ENCODE measurements at regions not wholly inside any gene's neighbourhood (a gene's known extent, or its start where the extent isn't known, plus 50 kb on each side); places are given as distances from the start of the nearest gene placed in this dataset.

GRCh38 chr4:128481752-128482480 lies 194.3 kb upstream of the PGRMC2 start:
- intact Hi-C loops (cut with micrococcal nuclease) = no loop called here
- ATAC-seq (ENCODE audit: low read depth) (no peak), DNase-seq (no peak)
- Mint-ChIP-seq H3K27ac (no peak overlapping the region), H3K27me3 (peaks cover 3% of the 10 kb centered on the region), H3K9me3 (ENCODE audit: insufficient read depth) (no peaks in the 10 kb centered on the region), H3K4me1 (no peaks in the 10 kb centered on the region), H3K4me3 (no peak overlapping the region)
- no peaks in the 10 kb centered on the region for H4K20me1 ChIP-seq (ENCODE audit: control insufficient read depth, insufficient read depth, low read length, poor library complexity, severe bottlenecking)
- H3K79me2 ChIP-seq (ENCODE audit: control insufficient read depth, insufficient read depth, low read length) = no peaks in the 10 kb centered on the region
- no CpG with 5 or more reads among the region's 1 CpG for WGBS (ENCODE audit: insufficient coverage)
- no peak overlapping the region for H2AFZ ChIP-seq (ENCODE audit: insufficient read depth, low read depth, low read length, poor library complexity, severe bottlenecking)
- no peak overlapping the region for H3K4me2 ChIP-seq (replicated peaks; ENCODE audit: low read depth, low read length, poor library complexity, severe bottlenecking)
- H3K4me1 ChIP-seq (ENCODE audit: control insufficient read depth in 2 of 2, insufficient read depth in 2 of 2, low read length in 2 of 2) = no peaks in the 10 kb centered on the region
- no peak overlapping the region for H3K9ac ChIP-seq (ENCODE audit: low read length)
- TF ChIP-seq CTCF (IDR thresholded peaks at IDR 0.05) (no peak), EZH2 (IDR thresholded peaks at IDR 0.05; ENCODE audit: borderline replicate concordance, insufficient read depth, low read depth, low read length, poor library complexity, severe bottlenecking) (no peak)
- H3K9me3 ChIP-seq (ENCODE audit: control extremely low read depth in 1 of 3, control insufficient read depth in 2 of 3, insufficient read depth in 1 of 3, low read length in 2 of 3) = no peaks in the 10 kb centered on the region
- H3K27me3 ChIP-seq (replicated peaks in 1 of 4; ENCODE audit: control extremely low read depth in 1 of 4, control insufficient read depth in 3 of 4, insufficient read depth in 4 of 4, low read length in 3 of 4) = no peaks in the 10 kb centered on the region
- no peak overlapping the region for H3K4me3 ChIP-seq (ENCODE audit: control extremely low read depth in 1 of 5, extremely low read depth in 1 of 5, insufficient read depth in 1 of 5, low read depth in 2 of 5, low read length in 4 of 5)
- H3K36me3 ChIP-seq (replicated peaks in 1 of 2; ENCODE audit: control extremely low read depth in 1 of 2, control insufficient read depth in 1 of 2, extremely low read depth in 1 of 2, insufficient read depth in 2 of 2, low read length in 1 of 2) = no peaks in the 10 kb centered on the region
- ChIA-PET POLR2A (no interaction called here), CTCF (no interaction called here)
- no peak overlapping the region for H3K27ac ChIP-seq (ENCODE audit: low read length in 2 of 2)

GRCh38 chr4:128480945-128481344 lies 193.3 kb upstream of the PGRMC2 start:
- ChIA-PET CTCF (no interaction called here), POLR2A (no interaction called here)
- intact Hi-C loops (cut with micrococcal nuclease) = no loop called here
- no peaks in the 10 kb centered on the region for H3K4me1 ChIP-seq (ENCODE audit: control insufficient read depth in 2 of 2, insufficient read depth in 2 of 2, low read length in 2 of 2)
- H3K27me3 ChIP-seq (replicated peaks in 1 of 4; ENCODE audit: control extremely low read depth in 1 of 4, control insufficient read depth in 3 of 4, insufficient read depth in 4 of 4, low read length in 3 of 4) = no peaks in the 10 kb centered on the region
- H3K4me3 Mint-ChIP-seq = no peak overlapping the region
- no peaks in the 10 kb centered on the region for H3K9me3 Mint-ChIP-seq (ENCODE audit: insufficient read depth)
- H3K4me3 ChIP-seq (ENCODE audit: control extremely low read depth in 1 of 5, extremely low read depth in 1 of 5, insufficient read depth in 1 of 5, low read depth in 2 of 5, low read length in 4 of 5) = no peak overlapping the region
- no peak overlapping the region for H3K27ac ChIP-seq (ENCODE audit: low read length in 2 of 2)
- no peaks in the 10 kb centered on the region for H3K4me1 Mint-ChIP-seq
- H3K9ac ChIP-seq (ENCODE audit: low read length) = no peak overlapping the region
- no CpG with 5 or more reads among the region's 1 CpG for WGBS (ENCODE audit: insufficient coverage)
- no peaks in the 10 kb centered on the region for H3K79me2 ChIP-seq (ENCODE audit: control insufficient read depth, insufficient read depth, low read length)
- ATAC-seq (ENCODE audit: low read depth) (no peak), DNase-seq (no peak)
- no peaks in the 10 kb centered on the region for H3K9me3 ChIP-seq (ENCODE audit: control extremely low read depth in 1 of 3, control insufficient read depth in 2 of 3, insufficient read depth in 1 of 3, low read length in 2 of 3)
- TF ChIP-seq CTCF (IDR thresholded peaks at IDR 0.05) = no peak
- no peak overlapping the region for H3K27ac Mint-ChIP-seq
- no peak overlapping the region for H3K4me2 ChIP-seq (replicated peaks; ENCODE audit: low read depth, low read length, poor library complexity, severe bottlenecking)
- H2AFZ ChIP-seq (ENCODE audit: insufficient read depth, low read depth, low read length, poor library complexity, severe bottlenecking) = no peak overlapping the region
- no peaks in the 10 kb centered on the region for H3K36me3 ChIP-seq (replicated peaks in 1 of 2; ENCODE audit: control extremely low read depth in 1 of 2, control insufficient read depth in 1 of 2, extremely low read depth in 1 of 2, insufficient read depth in 2 of 2, low read length in 1 of 2)
- H4K20me1 ChIP-seq (ENCODE audit: control insufficient read depth, insufficient read depth, low read length, poor library complexity, severe bottlenecking) = no peaks in the 10 kb centered on the region
- H3K27me3 Mint-ChIP-seq = peaks cover 3% of the 10 kb centered on the region
